RWPE1 (cell line): ENCODE measurements at regions not wholly inside any gene's neighbourhood (a gene's known extent, or its start where the extent isn't known, plus 50 kb on each side); places are given as distances from the start of the nearest gene placed in this dataset.
"Not testable (repeated sequence)": the region's sequence is repeated elsewhere in the genome, so short reads cannot be mapped to it uniquely, and the experiment has no call there.

Experiments used
- CTCF ChIA-PET: fragments of 350-600 bp; sonication (Branson Sonifier 250); formaldehyde crosslinking; extraction: SDS; loops from one replicate; lab custom pipeline; 2021; lab: Yijun Ruan, JAX
- POLR2A ChIA-PET: fragments of 400-600 bp; formaldehyde crosslinking; extraction: SDS; loops from one replicate; lab custom pipeline; 2020; ENCODE audit warnings: antibody characterized with exemption; ENCODE audit not compliant: low non-redundant PET; lab: Yijun Ruan, JAX
- DNase-seq: peaks from one replicate; pipeline ENCODE4 v3.0.0; 2012; ENCODE audit warnings: low spot score
- H3K27ac ChIP-seq: fragments of 450-650 bp; 2 replicates; pipeline ENCODE4 v1.5.1; 2017
- TF ChIP-seq, protein P1 (sequence below): fragments of 450-650 bp; conservative IDR thresholded peaks from 2 replicates; pipeline ENCODE4 v1.5.1; 2017; ENCODE audit warnings: low read depth, mild to moderate bottlenecking

DNA sequence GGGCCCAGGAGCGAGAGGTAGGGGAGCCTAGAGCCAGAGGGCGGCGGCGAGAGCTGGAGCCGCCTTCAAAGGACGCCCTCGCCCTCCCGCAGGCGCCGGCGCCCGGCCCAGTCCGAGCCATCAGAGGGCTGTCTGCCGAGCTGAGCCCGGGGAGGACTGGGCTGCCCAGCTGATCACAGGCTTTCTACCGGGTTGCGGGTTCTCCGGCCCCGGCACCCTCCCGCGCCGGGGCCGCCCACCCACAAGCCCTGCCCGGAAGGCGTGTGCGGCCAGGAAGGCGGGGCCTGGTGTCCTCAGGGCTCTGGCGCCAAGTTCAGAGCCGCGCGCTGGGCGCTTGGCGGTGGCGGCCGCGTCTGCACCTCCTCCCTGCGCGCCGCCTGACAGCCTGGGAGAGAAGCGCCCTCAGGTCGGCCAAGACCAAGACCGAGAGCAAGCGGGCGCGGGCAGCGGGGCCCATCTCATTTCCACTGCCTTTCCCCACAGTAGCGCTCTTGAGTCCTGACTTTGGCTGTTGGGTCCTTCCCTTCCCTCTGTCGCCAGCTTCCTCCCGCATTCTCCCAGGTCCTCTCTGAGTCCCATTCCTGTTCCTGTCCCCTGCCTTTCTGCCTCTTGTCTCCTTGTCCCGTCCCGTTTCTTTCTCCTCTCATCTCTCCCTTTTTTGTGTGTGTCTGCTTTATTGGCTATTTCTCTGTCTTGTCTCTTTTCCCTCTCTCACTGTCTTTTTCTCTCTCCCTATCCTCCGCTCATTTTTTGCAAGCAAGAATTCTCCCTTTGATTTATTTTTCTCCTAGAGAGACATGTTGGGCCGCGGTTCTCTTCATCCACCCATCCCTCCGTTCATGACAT is 60.6 kb upstream of the MSMB start:
- H3K27ac ChIP-seq = no peak overlapping the region
- CTCF ChIA-PET = interaction anchor here (0.6 kb wide), 1 partner anchor 15 kb away, joined by 3 read pairs; no protein-coding TSS in a partner anchor
- POLR2A ChIA-PET = no interaction called here
- TF ChIP-seq, protein P1, sequence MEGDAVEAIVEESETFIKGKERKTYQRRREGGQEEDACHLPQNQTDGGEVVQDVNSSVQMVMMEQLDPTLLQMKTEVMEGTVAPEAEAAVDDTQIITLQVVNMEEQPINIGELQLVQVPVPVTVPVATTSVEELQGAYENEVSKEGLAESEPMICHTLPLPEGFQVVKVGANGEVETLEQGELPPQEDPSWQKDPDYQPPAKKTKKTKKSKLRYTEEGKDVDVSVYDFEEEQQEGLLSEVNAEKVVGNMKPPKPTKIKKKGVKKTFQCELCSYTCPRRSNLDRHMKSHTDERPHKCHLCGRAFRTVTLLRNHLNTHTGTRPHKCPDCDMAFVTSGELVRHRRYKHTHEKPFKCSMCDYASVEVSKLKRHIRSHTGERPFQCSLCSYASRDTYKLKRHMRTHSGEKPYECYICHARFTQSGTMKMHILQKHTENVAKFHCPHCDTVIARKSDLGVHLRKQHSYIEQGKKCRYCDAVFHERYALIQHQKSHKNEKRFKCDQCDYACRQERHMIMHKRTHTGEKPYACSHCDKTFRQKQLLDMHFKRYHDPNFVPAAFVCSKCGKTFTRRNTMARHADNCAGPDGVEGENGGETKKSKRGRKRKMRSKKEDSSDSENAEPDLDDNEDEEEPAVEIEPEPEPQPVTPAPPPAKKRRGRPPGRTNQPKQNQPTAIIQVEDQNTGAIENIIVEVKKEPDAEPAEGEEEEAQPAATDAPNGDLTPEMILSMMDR = no peak
- DNase-seq = peak; percentile 4

DNA sequence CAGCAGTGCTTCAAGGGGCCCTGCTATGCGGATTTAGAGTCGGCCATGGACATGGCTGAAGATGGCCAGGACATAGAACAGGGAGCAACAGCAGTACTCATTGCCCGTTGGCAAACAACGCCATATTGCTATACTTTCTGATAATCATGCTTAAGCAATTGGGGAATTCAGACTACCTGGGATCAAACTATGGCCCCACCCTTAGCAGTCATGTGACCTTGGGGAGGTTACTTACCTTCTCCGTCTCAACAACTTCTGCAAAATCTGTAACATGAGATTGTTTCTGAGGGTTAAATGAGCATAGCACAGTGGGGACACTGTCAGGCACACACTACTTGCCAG is 62.1 kb upstream of the MSMB start:
- CTCF ChIA-PET = interaction anchor here (0.7 kb wide), 1 partner anchor 426 kb away, joined by 3 read pairs; no protein-coding TSS in a partner anchor
- H3K27ac ChIP-seq, POLR2A ChIA-PET, DNase-seq: not testable (repeated sequence)

DNA sequence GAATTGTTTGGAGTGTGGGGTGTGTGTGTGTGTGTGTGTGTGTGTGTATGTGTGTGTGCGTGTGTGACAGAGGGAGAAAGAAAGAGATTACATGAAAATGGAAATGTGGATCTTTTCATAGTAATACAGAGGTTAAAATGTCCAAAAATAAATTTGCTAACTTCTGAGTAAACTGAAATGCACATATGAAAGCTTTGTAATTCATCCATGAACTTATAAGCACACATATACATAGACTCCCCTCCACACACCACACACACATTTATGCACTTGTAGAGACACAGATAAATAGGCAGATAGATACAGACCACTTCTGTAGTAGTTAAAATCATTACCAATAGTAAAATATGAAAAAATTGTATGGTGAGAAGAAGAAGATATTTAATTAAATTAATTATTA is 108.2 kb upstream of the MSMB start:
- POLR2A ChIA-PET, H3K27ac ChIP-seq: not testable (repeated sequence)

DNA sequence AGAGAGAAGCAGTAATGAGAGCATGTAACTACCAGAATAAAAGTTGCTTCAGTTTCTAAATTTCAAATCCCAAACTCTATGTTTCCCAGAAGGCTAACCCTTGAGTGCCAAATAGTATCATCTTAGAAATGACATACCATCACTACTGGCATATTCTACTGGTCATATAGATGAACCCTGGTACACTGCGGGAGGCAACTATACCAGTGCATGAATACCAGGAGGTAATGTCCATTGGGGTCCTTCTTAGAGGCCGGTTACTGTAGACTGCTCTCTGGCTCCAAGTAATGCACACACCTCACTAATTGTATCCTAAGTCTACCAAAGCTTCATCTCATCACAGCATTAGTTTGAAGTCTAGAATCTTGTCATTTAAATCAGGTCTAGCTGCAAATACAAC is 108.6 kb upstream of the MSMB start:
- CTCF ChIA-PET, H3K27ac ChIP-seq, DNase-seq, POLR2A ChIA-PET: not testable (repeated sequence)

More for the DNA sequence above, 108.2 kb upstream of the MSMB start:
- CTCF ChIA-PET, DNase-seq: not testable (repeated sequence)

DNA sequence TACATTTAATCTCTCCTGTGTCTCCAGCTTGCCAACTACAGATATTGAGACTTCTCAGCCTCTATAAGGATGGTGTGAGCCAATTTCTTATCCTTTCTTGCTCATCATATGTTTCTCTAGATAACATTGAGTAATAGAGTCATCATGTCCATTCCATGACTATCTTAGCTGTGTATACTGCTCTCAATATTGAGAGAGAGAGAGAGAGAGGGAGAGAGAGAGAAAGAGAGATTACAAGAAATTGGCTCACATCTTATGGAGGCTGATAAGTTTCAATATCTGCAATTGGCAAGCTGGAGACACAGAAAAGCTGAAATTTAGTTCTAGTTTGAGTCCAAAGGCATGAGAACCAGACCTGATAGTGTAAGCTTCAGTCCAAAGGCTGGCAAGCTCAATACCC is 110.8 kb upstream of the MSMB start:
- POLR2A ChIA-PET, CTCF ChIA-PET, H3K27ac ChIP-seq, DNase-seq: not testable (repeated sequence)

DNA sequence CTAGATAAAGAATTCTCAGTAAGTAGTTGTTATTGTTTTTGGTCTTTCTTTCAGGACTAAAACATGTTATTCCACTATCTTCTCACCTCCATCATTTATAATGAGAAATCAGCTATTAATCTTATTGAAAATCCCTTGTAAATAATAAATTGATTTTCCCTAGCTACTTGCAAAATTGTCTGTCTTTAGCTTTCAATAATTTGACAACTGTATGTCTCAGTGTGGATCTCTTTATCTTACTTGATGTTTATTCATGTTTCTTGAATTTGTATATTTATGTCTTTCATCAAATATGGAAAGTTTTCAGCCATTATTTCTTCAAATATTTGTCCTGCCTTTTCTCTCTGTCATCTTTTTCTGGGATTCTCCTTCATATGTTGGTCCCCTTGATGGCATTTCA is 117.1 kb upstream of the ANTXRL start:
- no peak overlapping the region for H3K27ac ChIP-seq
- no peak for DNase-seq
- TF ChIP-seq, protein P1 = no peak
- POLR2A ChIA-PET = no interaction called here
- CTCF ChIA-PET = no interaction called here

DNA sequence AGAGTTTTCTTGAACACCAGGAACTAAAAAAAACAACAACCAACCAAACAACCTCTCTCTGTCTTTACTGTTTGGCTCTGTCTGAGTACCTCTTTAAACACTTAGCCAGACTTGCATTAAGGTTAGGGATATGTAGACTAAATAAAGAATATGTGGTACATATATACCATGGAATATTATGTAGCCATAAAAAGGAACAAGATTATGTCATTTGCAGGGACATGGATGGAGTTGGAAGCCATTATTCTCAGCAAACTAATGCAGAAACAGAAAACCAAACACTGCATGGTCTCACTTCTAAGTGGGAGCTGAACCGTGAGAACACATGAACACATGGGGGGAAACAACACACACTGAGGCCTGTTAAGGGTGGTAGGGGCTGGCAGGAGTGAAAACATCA is 116.0 kb upstream of the ANTXRL start:
- ChIA-PET POLR2A (no interaction called here), CTCF (no interaction called here)
- TF ChIP-seq, protein P1 = no peak
- no peak for DNase-seq
- no peak overlapping the region for H3K27ac ChIP-seq

DNA sequence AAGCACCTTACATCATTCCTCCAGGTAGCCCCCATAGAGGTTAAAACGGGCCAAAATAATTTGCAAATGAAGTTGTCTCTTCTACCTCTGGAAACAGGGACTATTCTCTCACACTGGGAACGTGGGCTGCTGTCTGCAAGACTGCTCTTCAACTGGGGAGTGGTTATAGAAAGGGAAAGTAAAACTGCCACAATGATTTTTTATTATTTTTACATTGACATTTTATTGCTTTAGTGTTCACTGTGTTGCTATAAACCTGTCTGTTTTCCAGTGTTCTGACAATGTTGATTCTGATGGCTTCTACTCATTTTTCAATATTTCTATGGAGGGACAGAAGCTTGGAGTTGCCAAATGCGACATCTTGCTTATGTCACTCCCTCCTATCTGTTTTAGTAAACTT is 115.1 kb upstream of the ANTXRL start:
- DNase-seq = no peak
- ChIA-PET CTCF (no interaction called here), POLR2A (no interaction called here)
- no peak overlapping the region for H3K27ac ChIP-seq
- TF ChIP-seq, protein P1 = no peak

DNA sequence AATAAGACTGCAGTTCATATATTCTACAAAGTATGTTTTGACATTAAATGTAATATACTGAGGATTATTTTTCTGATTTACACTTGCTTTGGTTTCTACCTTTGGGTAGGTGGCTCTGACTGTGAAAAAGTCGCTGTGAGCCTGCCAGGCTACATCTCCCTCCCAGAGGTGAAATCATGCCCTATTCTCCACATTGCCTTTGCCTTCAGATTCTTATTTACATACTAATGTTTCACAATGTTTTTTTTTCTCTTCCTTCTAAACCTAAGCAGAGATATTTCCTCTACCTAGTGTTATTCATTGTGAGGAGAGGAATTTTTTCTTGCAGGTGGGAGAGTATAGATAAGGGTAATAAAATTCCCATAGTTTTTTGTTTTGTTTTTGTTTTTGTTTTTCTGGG is 111.5 kb upstream of the ANTXRL start:
- no peak overlapping the region for H3K27ac ChIP-seq
- ChIA-PET CTCF (no interaction called here), POLR2A (no interaction called here)
- no peak for DNase-seq
- TF ChIP-seq, protein P1 = no peak
